WTC11 (cell line): ENCODE measurements at regions not wholly inside any gene's neighbourhood (a gene's known extent, or its start where the extent isn't known, plus 50 kb on each side); places are given as distances from the start of the nearest gene placed in this dataset.

ENCODE experiments used
- ATAC-seq: fragments of 200-7000 bp; cut with Tn5 transposase; 2 replicates; pipeline ENCODE4 v1.10.0; 2021; ENCODE audit warnings: mild to moderate bottlenecking, moderate library complexity
- CTCF ChIA-PET: fragments of 300-600 bp; sonication (Branson Sonifier 250); formaldehyde crosslinking; loops from one replicate; lab custom pipeline; 2021; ENCODE audit warnings: antibody characterized with exemption; lab: Charles Lee
- POLR2A ChIA-PET: fragments of 350-600 bp; sonication (Branson Sonifier 250); formaldehyde crosslinking; loops from one replicate; lab custom pipeline; 2021; ENCODE audit warnings: antibody characterized with exemption; lab: Charles Lee
- DNase-seq: peaks from one replicate; pipeline ENCODE4 v3.0.0; 2021; ENCODE audit warnings: low spot score
- H3K27ac Mint-ChIP-seq: 2 replicates; pipeline ENCODE4 v1.8.0; 2021; ENCODE audit warnings: mixed read lengths
- H3K27me3 Mint-ChIP-seq: 2 replicates; pipeline ENCODE4 v1.8.0; 2021; ENCODE audit warnings: low read depth, mild to moderate bottlenecking, moderate library complexity, mixed read lengths
- H3K36me3 Mint-ChIP-seq: 2 replicates; pipeline ENCODE4 v1.8.0; 2021; ENCODE audit warnings: mixed read lengths
- H3K4me1 Mint-ChIP-seq: 2 replicates; pipeline ENCODE4 v1.8.0; 2022; ENCODE audit warnings: mixed read lengths
- H3K4me3 Mint-ChIP-seq: 2 replicates; pipeline ENCODE4 v1.8.0; 2021; ENCODE audit warnings: mild to moderate bottlenecking, moderate library complexity, mixed read lengths
- H3K9me3 Mint-ChIP-seq: 2 replicates; pipeline ENCODE4 v1.8.0; 2021; ENCODE audit warnings: mixed read lengths
- AR ChIP-seq: fragments of 250-450 bp; sonication (Bioruptor Pico); IDR thresholded peaks from 2 replicates; pipeline ENCODE4 v1.9.0; 2021; ENCODE audit warnings: mild to moderate bottlenecking
- E2F4 ChIP-seq: sonication (generic); formaldehyde crosslinking; IDR thresholded peaks from 2 replicates; pipeline ENCODE4 v1.8.1; 2022; ENCODE audit warnings: low read depth, mild to moderate bottlenecking, moderate library complexity, missing genetic modification reagents, borderline replicate concordance
- ERG ChIP-seq: fragments of 250-450 bp; sonication (Bioruptor Pico); IDR thresholded peaks from 2 replicates; pipeline ENCODE4 v1.8.0; 2021; ENCODE audit warnings: mild to moderate bottlenecking
- ETV6 ChIP-seq: sonication (generic); formaldehyde crosslinking; IDR thresholded peaks from 2 replicates; pipeline ENCODE4 v1.8.1; 2022; ENCODE audit warnings: mild to moderate bottlenecking, missing genetic modification reagents
- FOXP1 ChIP-seq: sonication (generic); formaldehyde crosslinking; IDR thresholded peaks from 2 replicates; pipeline ENCODE4 v1.8.0; 2022; ENCODE audit warnings: missing genetic modification reagents, mild to moderate bottlenecking, moderate library complexity, borderline replicate concordance
- IRF2 ChIP-seq: sonication (generic); formaldehyde crosslinking; IDR thresholded peaks from 2 replicates; pipeline ENCODE4 v1.8.0; 2022; ENCODE audit warnings: low read depth, missing genetic modification reagents, borderline replicate concordance
- JUN ChIP-seq: sonication (generic); formaldehyde crosslinking; IDR thresholded peaks from 2 replicates; pipeline ENCODE4 v1.8.0; 2023; ENCODE audit warnings: mild to moderate bottlenecking, missing genetic modification reagents
- MLX ChIP-seq: sonication (generic); formaldehyde crosslinking; IDR thresholded peaks from 2 replicates; pipeline ENCODE4 v1.8.1; 2023; ENCODE audit warnings: mild to moderate bottlenecking, missing genetic modification reagents, moderate library complexity
- USF1 ChIP-seq: sonication (generic); formaldehyde crosslinking; IDR thresholded peaks from 2 replicates; pipeline ENCODE4 v1.8.0; 2022; ENCODE audit warnings: mild to moderate bottlenecking, missing genetic modification reagents
- ZNF425 ChIP-seq: fragments of 250-450 bp; sonication (Bioruptor Pico); conservative IDR thresholded peaks from 2 replicates; pipeline ENCODE4 v1.9.0; 2021; ENCODE audit warnings: mild to moderate bottlenecking

GRCh38 chr15:92708635-92709034 is 53.1 kb upstream of the FAM174B start:
- CTCF ChIA-PET, result interaction anchor here (0.8 to 1.2 kb wide), 3 partner anchors 15 to 317 kb away, joined by 4 read pairs; no protein-coding TSS in a partner anchor

More at GRCh38 chr15:92708635-92709034, 53.1 kb upstream of the FAM174B start:
- no peaks in the 10 kb centered on the region for H3K36me3 Mint-ChIP-seq
- DNase-seq, result no peak
- POLR2A ChIA-PET, result no interaction called here
- TF ChIP-seq USF1 (CRISPR knock-in tag) (no peak), ZNF425 (no peak), IRF2 (no peak), AR (CRISPR knock-in tag) (no peak), ERG (CRISPR knock-in tag) (no peak), JUN (no peak), FOXP1 (CRISPR knock-in tag) (no peak), E2F4 (CRISPR knock-in tag) (no peak), ETV6 (CRISPR knock-in tag) (no peak), MLX (CRISPR knock-in tag) (no peak)
- TF ChIP-seq, all 79 proteins: peak for 0
- ATAC-seq, result no peak
- no peaks in the 10 kb centered on the region for H3K9me3 Mint-ChIP-seq
- H3K4me1 Mint-ChIP-seq, result peaks cover 20% of the 10 kb centered on the region
- peaks cover 41% of the 10 kb centered on the region for H3K27me3 Mint-ChIP-seq
- no peak overlapping the region for H3K27ac Mint-ChIP-seq
- no peak overlapping the region for H3K4me3 Mint-ChIP-seq
